ENCODE measurements at regions not wholly inside any gene's neighbourhood (a gene's known extent, or its start where the extent isn't known, plus 50 kb on each side); places are given as distances from the start of the nearest gene placed in this dataset.

DNA sequence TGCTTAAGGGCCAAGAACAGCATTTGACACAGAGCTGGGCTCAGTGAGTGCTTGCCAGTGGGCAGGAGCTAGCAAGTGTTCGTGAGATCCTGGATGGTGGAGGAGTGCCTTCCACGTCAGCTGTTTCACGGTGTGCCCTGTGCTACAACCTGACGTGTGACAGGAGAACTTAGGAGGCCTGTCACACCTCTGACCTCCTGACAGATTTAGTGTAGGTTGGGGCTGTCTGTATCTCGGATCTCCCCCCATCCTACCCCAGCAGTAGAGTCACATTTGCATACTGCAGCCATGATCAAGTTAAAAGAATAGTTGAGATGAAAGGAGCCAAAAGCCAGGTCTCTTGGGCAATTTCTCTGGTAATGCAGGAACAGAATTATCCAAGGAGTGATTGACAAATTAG, 200.8 kb upstream of the CHD6 start:
- intact Hi-C loops (cut with DNase I): no loop called here
- H3K27me3 ChIP-seq (ENCODE audit: control insufficient read depth in 1 of 2, insufficient read depth in 2 of 2, low read length in 1 of 2): no peaks in the 10 kb centered on the region

GRCh38 chr20:41818369-41818768, 200.2 kb upstream of the CHD6 start:
- intact Hi-C loops (cut with DNase I): no loop called here
- no peak for DNase-seq
- no peaks in the 10 kb centered on the region for H3K27me3 ChIP-seq (ENCODE audit: control insufficient read depth in 1 of 2, insufficient read depth in 2 of 2, low read length in 1 of 2)
- no peak overlapping the region for H3K27ac ChIP-seq (ENCODE audit: low read depth in 1 of 2, low read length in 2 of 2)
- WGBS, 2 donors: 83 to 87% methylated on average over 5 of the region's 5 CpGs
- H3K4me1 ChIP-seq (ENCODE audit: control insufficient read depth in 1 of 2, insufficient read depth in 2 of 2, low read length in 2 of 2): no peaks in the 10 kb centered on the region
- no peak for ATAC-seq (ENCODE audit: low FRiP score)
- H3K36me3 ChIP-seq (ENCODE audit: control insufficient read depth in 1 of 2, insufficient read depth in 2 of 2, low read length in 1 of 2): no peaks in the 10 kb centered on the region
- no peaks in the 10 kb centered on the region for H3K9me3 ChIP-seq (ENCODE audit: control insufficient read depth, low read length)
- H3K4me3 ChIP-seq (ENCODE audit: low read length in 2 of 2): no peak overlapping the region

More for the DNA sequence above, 200.8 kb upstream of the CHD6 start:
- Histone ChIP-seq H3K4me3 (ENCODE audit: low read length in 2 of 2) (no peak overlapping the region), H3K27ac (ENCODE audit: low read depth in 1 of 2, low read length in 2 of 2) (no peak overlapping the region), H3K36me3 (ENCODE audit: control insufficient read depth in 1 of 2, insufficient read depth in 2 of 2, low read length in 1 of 2) (no peaks in the 10 kb centered on the region), H3K4me1 (ENCODE audit: control insufficient read depth in 1 of 2, insufficient read depth in 2 of 2, low read length in 2 of 2) (no peaks in the 10 kb centered on the region), H3K9me3 (ENCODE audit: control insufficient read depth, low read length) (no peaks in the 10 kb centered on the region)
- ATAC-seq (ENCODE audit: low FRiP score): no peak
- DNase-seq: no peak
- WGBS, 2 donors: 22 to 33% methylated on average over 5 of the region's 5 CpGs

DNA sequence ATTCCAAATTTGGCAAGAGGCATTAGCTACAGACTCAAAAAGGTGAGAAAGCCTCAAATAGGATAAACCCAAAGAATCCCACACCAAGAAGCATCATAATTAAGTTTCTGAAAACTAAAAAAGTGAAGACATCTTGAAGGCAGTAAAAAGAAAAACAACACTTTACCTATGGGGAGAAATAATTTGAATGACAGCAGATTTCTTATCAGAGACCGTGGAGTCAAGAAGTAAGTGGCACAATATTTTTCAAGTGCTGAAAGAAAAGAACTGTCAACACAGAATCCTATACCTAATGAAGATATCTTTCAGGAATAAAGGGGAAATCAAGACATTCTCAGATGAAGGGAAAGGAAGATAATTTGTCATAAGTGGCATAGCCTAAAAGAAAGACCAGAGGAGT, 193.3 kb upstream of the CHD6 start:
- Histone ChIP-seq H3K27me3 (ENCODE audit: control insufficient read depth in 1 of 2, insufficient read depth in 2 of 2, low read length in 1 of 2) (no peaks in the 10 kb centered on the region), H3K27ac (ENCODE audit: low read depth in 1 of 2, low read length in 2 of 2) (no peak overlapping the region), H3K4me3 (ENCODE audit: low read length in 2 of 2) (no peak overlapping the region), H3K36me3 (ENCODE audit: control insufficient read depth in 1 of 2, insufficient read depth in 2 of 2, low read length in 1 of 2) (no peaks in the 10 kb centered on the region), H3K9me3 (ENCODE audit: control insufficient read depth, low read length) (peaks cover 4% of the 10 kb centered on the region), H3K4me1 (ENCODE audit: control insufficient read depth in 1 of 2, insufficient read depth in 2 of 2, low read length in 2 of 2) (no peaks in the 10 kb centered on the region)
- no peak for DNase-seq
- 57 to 70% methylated on average over 1 of the region's 1 CpG for WGBS, 2 donors
- ATAC-seq (ENCODE audit: low FRiP score): no peak
- intact Hi-C loops (cut with DNase I): no loop called here

DNA sequence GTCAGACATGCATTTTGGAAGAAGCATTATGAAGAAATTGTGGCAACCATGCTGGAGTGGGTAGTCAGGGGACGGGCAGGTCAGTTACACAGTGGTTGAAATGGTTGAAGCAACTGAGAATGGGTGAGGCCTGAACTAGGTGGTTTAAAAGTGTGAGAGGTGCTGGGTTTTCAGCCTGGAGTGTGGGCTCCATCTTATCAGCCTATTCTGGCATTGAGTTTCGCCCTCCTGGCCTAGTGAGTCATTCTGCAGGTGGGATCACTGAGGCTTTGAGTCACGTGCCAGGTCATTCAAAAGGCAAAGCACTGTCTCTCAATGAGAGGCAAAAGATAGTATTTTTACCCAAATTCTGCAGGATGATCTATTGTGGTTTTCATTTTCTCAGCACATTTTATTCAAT, 181.9 kb upstream of the CHD6 start:
- Histone ChIP-seq H3K4me3 (ENCODE audit: low read length in 2 of 2) (no peak overlapping the region), H3K4me1 (ENCODE audit: control insufficient read depth in 1 of 2, insufficient read depth in 2 of 2, low read length in 2 of 2) (no peaks in the 10 kb centered on the region), H3K36me3 (ENCODE audit: control insufficient read depth in 1 of 2, insufficient read depth in 2 of 2, low read length in 1 of 2) (no peaks in the 10 kb centered on the region), H3K9me3 (ENCODE audit: control insufficient read depth, low read length) (no peaks in the 10 kb centered on the region), H3K27ac (ENCODE audit: low read depth in 1 of 2, low read length in 2 of 2) (no peak overlapping the region), H3K27me3 (ENCODE audit: control insufficient read depth in 1 of 2, insufficient read depth in 2 of 2, low read length in 1 of 2) (no peaks in the 10 kb centered on the region)
- DNase-seq: no peak
- no peak for ATAC-seq (ENCODE audit: low FRiP score)
- intact Hi-C loops (cut with DNase I): no loop called here
- WGBS, 2 donors: 63 to 74% methylated on average over 3 of the region's 3 CpGs

DNA sequence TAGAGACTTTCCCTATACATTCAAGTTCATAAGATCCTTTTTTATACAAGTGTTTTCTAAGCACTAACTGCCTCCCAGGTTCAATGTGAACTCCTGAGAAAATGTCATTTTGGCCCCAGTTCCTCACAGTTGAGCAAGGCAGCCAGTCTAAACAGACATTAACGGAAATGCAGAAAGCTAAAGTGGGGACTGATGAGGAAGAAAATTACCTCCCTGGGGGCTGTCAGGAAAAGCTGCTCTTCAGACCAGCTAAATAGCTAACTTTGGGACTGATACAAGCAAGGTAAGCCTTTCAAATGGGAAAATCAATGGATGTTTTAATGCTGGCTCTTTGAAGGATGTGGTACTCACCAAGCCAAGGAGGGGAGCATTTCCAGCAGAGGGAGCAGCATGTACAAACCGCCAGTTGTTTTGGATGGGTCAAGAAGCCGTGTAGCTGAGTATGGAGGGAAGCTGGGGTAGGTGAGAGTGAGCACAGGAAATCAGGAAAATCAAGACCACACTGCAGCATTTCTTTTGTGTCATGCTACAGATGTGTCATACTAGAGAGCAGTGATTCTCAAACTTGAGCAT, 180.8 kb upstream of the CHD6 start:
- Histone ChIP-seq H3K36me3 (ENCODE audit: control insufficient read depth in 1 of 2, insufficient read depth in 2 of 2, low read length in 1 of 2) (no peaks in the 10 kb centered on the region), H3K9me3 (ENCODE audit: control insufficient read depth, low read length) (no peaks in the 10 kb centered on the region), H3K4me3 (ENCODE audit: low read length in 2 of 2) (no peak overlapping the region), H3K27ac (ENCODE audit: low read depth in 1 of 2, low read length in 2 of 2) (no peak overlapping the region), H3K27me3 (ENCODE audit: control insufficient read depth in 1 of 2, insufficient read depth in 2 of 2, low read length in 1 of 2) (no peaks in the 10 kb centered on the region), H3K4me1 (ENCODE audit: control insufficient read depth in 1 of 2, insufficient read depth in 2 of 2, low read length in 2 of 2) (no peaks in the 10 kb centered on the region)
- ATAC-seq (ENCODE audit: low FRiP score) (no peak), DNase-seq (no peak)
- intact Hi-C loops (cut with DNase I): no loop called here
- WGBS, 2 donors: 30 to 31% methylated on average over 3 of the region's 3 CpGs

DNA sequence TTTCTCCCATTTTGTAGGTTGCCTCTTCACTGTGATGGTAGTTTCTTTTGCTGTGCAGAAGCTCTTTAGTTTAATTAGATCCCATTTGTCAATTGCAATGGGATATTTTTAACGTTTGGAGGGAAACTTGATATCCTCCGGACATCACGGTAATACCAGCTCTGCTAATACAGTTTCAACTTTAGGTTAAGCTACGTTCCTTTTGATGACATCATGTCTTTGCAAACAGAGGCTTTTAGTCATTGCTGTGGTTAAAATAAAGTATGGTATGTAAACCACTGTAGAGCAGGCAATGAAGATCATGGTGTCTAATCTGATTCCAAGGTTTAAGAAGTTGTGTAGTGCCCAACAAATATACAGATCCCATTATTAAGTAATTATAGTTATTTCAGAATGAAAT, 168.0 kb upstream of the CHD6 start:
- H3K36me3 ChIP-seq (ENCODE audit: control insufficient read depth in 1 of 2, insufficient read depth in 2 of 2, low read length in 1 of 2): no peaks in the 10 kb centered on the region
- no peak for ATAC-seq (ENCODE audit: low FRiP score)
- H3K27me3 ChIP-seq (ENCODE audit: control insufficient read depth in 1 of 2, insufficient read depth in 2 of 2, low read length in 1 of 2): no peaks in the 10 kb centered on the region
- no peak for DNase-seq
- no peak overlapping the region for H3K27ac ChIP-seq (ENCODE audit: low read depth in 1 of 2, low read length in 2 of 2)
- WGBS, 2 donors: 60 to 69% methylated on average over 4 of the region's 4 CpGs
- H3K4me1 ChIP-seq (ENCODE audit: control insufficient read depth in 1 of 2, insufficient read depth in 2 of 2, low read length in 2 of 2): no peaks in the 10 kb centered on the region
- intact Hi-C loops (cut with DNase I): no loop called here
- H3K9me3 ChIP-seq (ENCODE audit: control insufficient read depth, low read length): no peaks in the 10 kb centered on the region
- H3K4me3 ChIP-seq (ENCODE audit: low read length in 2 of 2): no peak overlapping the region

DNA sequence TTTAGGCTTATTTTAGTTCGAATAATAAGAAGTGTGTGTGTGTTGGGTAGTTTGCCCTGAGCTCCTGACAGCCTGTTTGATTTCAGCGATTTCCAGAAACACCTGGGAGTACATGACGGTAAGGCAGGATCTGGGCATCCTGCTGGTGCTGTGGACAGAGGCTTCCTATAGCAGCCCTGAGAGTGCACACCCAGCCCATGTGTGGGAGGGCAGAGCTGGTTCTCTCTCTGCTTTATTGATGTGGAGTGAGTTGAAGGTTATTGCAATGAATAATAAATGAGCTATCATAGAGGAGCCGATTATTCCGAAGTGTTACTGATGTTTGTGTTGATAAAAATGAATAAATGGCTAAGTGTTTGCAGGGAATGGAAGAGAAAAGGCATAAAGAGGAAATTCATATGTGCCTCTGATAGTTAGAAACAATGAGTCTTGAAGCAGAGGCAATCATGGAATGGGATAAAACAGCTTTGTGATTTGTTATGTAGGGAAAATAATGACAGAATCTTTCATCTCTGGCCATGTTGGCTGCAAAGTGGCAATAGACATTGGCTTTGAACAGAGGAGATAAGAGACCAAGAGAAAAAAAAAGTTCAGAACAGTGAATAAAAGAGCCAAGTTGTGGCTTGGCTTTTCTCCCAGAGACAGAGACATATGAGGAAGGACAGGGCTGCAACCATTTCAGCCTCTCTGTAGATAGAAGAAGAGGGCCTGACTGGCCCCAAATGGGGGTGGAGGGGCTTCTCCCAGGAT, 166.2 kb upstream of the CHD6 start:
- H3K27ac ChIP-seq (ENCODE audit: low read depth in 1 of 2, low read length in 2 of 2): no peak overlapping the region
- no peaks in the 10 kb centered on the region for H3K4me1 ChIP-seq (ENCODE audit: control insufficient read depth in 1 of 2, insufficient read depth in 2 of 2, low read length in 2 of 2)
- no peak for ATAC-seq (ENCODE audit: low FRiP score)
- H3K27me3 ChIP-seq (ENCODE audit: control insufficient read depth in 1 of 2, insufficient read depth in 2 of 2, low read length in 1 of 2): no peaks in the 10 kb centered on the region
- no peaks in the 10 kb centered on the region for H3K9me3 ChIP-seq (ENCODE audit: control insufficient read depth, low read length)
- no peak overlapping the region for H3K4me3 ChIP-seq (ENCODE audit: low read length in 2 of 2)
- no peaks in the 10 kb centered on the region for H3K36me3 ChIP-seq (ENCODE audit: control insufficient read depth in 1 of 2, insufficient read depth in 2 of 2, low read length in 1 of 2)
- no peak for DNase-seq
- intact Hi-C loops (cut with DNase I): no loop called here
- 65 to 66% methylated on average over 5 of the region's 5 CpGs for WGBS, 2 donors

- Histone ChIP-seq H3K9me3 (ENCODE audit: control insufficient read depth, low read length) (no peaks in the 10 kb centered on the region), H3K27me3 (ENCODE audit: control insufficient read depth in 1 of 2, insufficient read depth in 2 of 2, low read length in 1 of 2) (no peaks in the 10 kb centered on the region), H3K4me1 (ENCODE audit: control insufficient read depth in 1 of 2, insufficient read depth in 2 of 2, low read length in 2 of 2) (no peaks in the 10 kb centered on the region), H3K27ac (ENCODE audit: low read depth in 1 of 2, low read length in 2 of 2) (no peak overlapping the region), H3K4me3 (ENCODE audit: low read length in 2 of 2) (no peak overlapping the region), H3K36me3 (ENCODE audit: control insufficient read depth in 1 of 2, insufficient read depth in 2 of 2, low read length in 1 of 2) (no peaks in the 10 kb centered on the region)
- DNase-seq: no peak
- 74 to 75% methylated on average over 7 of the region's 7 CpGs for WGBS, 2 donors
- no peak for ATAC-seq (ENCODE audit: low FRiP score)
- intact Hi-C loops (cut with DNase I): no loop called here
These were observed 165.4 kb upstream of the CHD6 start for GRCh38 chr20:41783423-41784208.

Data from aorta (tissue), 5 donors.